GM12878 (cell line): ENCODE measurements at regions not wholly inside any gene's neighbourhood (a gene's known extent, or its start where the extent isn't known, plus 50 kb on each side); places are given as distances from the start of the nearest gene placed in this dataset.
A peak's percentile ranks its signal among the peaks of the same experiment; 100 is the strongest.

Experiments
- ATAC-seq: fragments of 200-7000 bp; cut with Tn5 transposase; 3 replicates; pipeline ENCODE4 v1.9.1; 2020; ENCODE audit warnings: mild to moderate bottlenecking, moderate library complexity
- BruUV-seq: library from RNA; stranded (reverse); fragments of 400-500 nt; replicated peaks from 2 replicates; lab custom pipeline; 2021; lab: Mats Ljungman, UMichigan
- CTCF ChIA-PET: fragments of 300-600 bp; sonication (Branson Sonifier 250); formaldehyde crosslinking; extraction: SDS; loops from one replicate; lab custom pipeline; 2021; ENCODE audit warnings: inconsistent platforms; lab: Yijun Ruan, JAX
- POLR2A ChIA-PET: fragments of 350-600 bp; formaldehyde crosslinking; extraction: SDS; loops from one replicate; lab custom pipeline; 2021; ENCODE audit warnings: inconsistent platforms; lab: Charles Lee
- RAD21 ChIA-PET: fragments of 300-600 bp; sonication (Branson Sonifier 250); formaldehyde crosslinking; loops from one replicate; lab custom pipeline; 2023; ENCODE audit warnings: antibody characterized with exemption; ENCODE audit not compliant: unreplicated experiment; lab: Charles Lee
- SMC1A ChIA-PET: fragments of 300-600 bp; sonication (Branson Sonifier 250); formaldehyde crosslinking; loops from one replicate; lab custom pipeline; 2023; ENCODE audit not compliant: unreplicated experiment, uncharacterized antibody; lab: Charles Lee
- DNase-seq: peaks from one replicate; pipeline ENCODE4 v3.0.0-alpha.2; 2011; ENCODE audit warnings: low read depth, low spot score
- FAIRE-seq: peaks from 3 replicates; lab custom pipeline; 2011; peaks lifted over from hg19 to GRCh38; lab: Jason Lieb, UNC
- H2AFZ ChIP-seq: 2 replicates; pipeline ENCODE4 v1.6.0; 2011; ENCODE audit warnings: low read depth, low read length, control low read depth; ENCODE audit not compliant: control insufficient read depth
- H3K27ac ChIP-seq: 2 replicates; pipeline ENCODE4 v1.5.1; 2011; ENCODE audit warnings: control low read depth; ENCODE audit not compliant: control insufficient read depth, insufficient read depth
- H3K27me3 ChIP-seq, 2 experiments: replicated peaks in 1 of 2; 2 replicates each; pipeline versions ENCODE4 v1.6.0 to v1.6.1; 2011; ENCODE audit warnings: low read length in 1 of 2; ENCODE audit not compliant: control insufficient read depth in 2 of 2, insufficient read depth in 2 of 2
- H3K36me3 ChIP-seq, 2 experiments: 2 replicates each; pipeline ENCODE4 v1.5.1; 2011; ENCODE audit warnings: low read length in 1 of 2; ENCODE audit not compliant: control insufficient read depth in 2 of 2, insufficient read depth in 2 of 2
- H3K4me1 ChIP-seq: 2 replicates; pipeline ENCODE4 v1.6.1; 2011; ENCODE audit warnings: mild to moderate bottlenecking, low read length, moderate library complexity, mixed read lengths; ENCODE audit not compliant: control insufficient read depth, insufficient read depth
- H3K4me2 ChIP-seq: 2 replicates; pipeline ENCODE4 v1.6.0; 2011; ENCODE audit warnings: control low read depth; ENCODE audit not compliant: control insufficient read depth, insufficient read depth
- H3K4me3 ChIP-seq: fragments of 200-600 bp; sonication (generic); 2 replicates; pipeline ENCODE4 v1.5.1; 2016
- H3K79me2 ChIP-seq: 2 replicates; pipeline ENCODE4 v1.6.0; 2011; ENCODE audit warnings: low read length; ENCODE audit not compliant: control insufficient read depth, insufficient read depth
- H3K9ac ChIP-seq: 2 replicates; pipeline ENCODE4 v1.8.0; 2011; ENCODE audit warnings: low read length, control low read depth, mixed read lengths; ENCODE audit not compliant: control insufficient read depth, insufficient read depth
- H3K9me3 ChIP-seq: replicated peaks from 3 replicates; pipeline ENCODE4 v1.5.1; 2011; ENCODE audit warnings: mild to moderate bottlenecking, low read length; ENCODE audit not compliant: control insufficient read depth, insufficient read depth
- H4K20me1 ChIP-seq: 2 replicates; pipeline ENCODE4 v1.6.0; 2011; ENCODE audit not compliant: control insufficient read depth, insufficient read depth
- BCL11A ChIP-seq: IDR thresholded peaks from 2 replicates; pipeline ENCODE4 v1.6.1; 2011; ENCODE audit warnings: low read depth, low read length
- BRCA1 ChIP-seq: IDR thresholded peaks from 2 replicates; pipeline ENCODE4 v1.6.1; 2011; ENCODE audit warnings: low read depth, low read length, improper control_type of control experiment
- CREB1 ChIP-seq: IDR thresholded peaks from 2 replicates; pipeline ENCODE4 v1.6.1; 2012; ENCODE audit warnings: low read depth, mild to moderate bottlenecking, inconsistent platforms
- CREM ChIP-seq: IDR thresholded peaks from 2 replicates; pipeline ENCODE4 v1.6.1; 2014; ENCODE audit warnings: antibody characterized with exemption, low read depth
- KAT2A ChIP-seq: conservative IDR thresholded peaks from 2 replicates; pipeline ENCODE4 v1.6.1; 2011; ENCODE audit warnings: low read depth, low read length; ENCODE audit not compliant: control insufficient read depth
- NFIC ChIP-seq: IDR thresholded peaks from 2 replicates; pipeline ENCODE4 v1.6.1; 2012; ENCODE audit warnings: low read depth, mild to moderate bottlenecking, inconsistent platforms, low read length, moderate library complexity
- POLR2A ChIP-seq: IDR thresholded peaks from 2 replicates; pipeline ENCODE4 v1.6.1; 2011; ENCODE audit warnings: low read depth, mild to moderate bottlenecking, low read length
- POLR2AphosphoS5 ChIP-seq: IDR thresholded peaks from 2 replicates; pipeline ENCODE4 v1.6.1; 2011; ENCODE audit warnings: mild to moderate bottlenecking, low read length, inconsistent platforms
- RAD21 ChIP-seq: IDR thresholded peaks from 2 replicates; pipeline ENCODE4 v1.6.1; 2011; ENCODE audit warnings: mild to moderate bottlenecking, low read depth, low read length, moderate library complexity; ENCODE audit not compliant: insufficient read depth
- SMC3 ChIP-seq: IDR thresholded peaks from 2 replicates; pipeline ENCODE4 v1.6.1; 2011; ENCODE audit warnings: low read length, improper control_type of control experiment, borderline replicate concordance
- SREBF2 ChIP-seq: IDR thresholded peaks from 2 replicates; pipeline ENCODE4 v1.6.1; 2012; ENCODE audit warnings: mild to moderate bottlenecking, low read length
- ZNF274 ChIP-seq: IDR thresholded peaks from one replicate; pipeline ENCODE4 v1.8.0; 2011; ENCODE audit not compliant: insufficient read length, insufficient read depth
- ZNF622 ChIP-seq: fragments of 450-650 bp; IDR thresholded peaks from 2 replicates; pipeline ENCODE4 v1.6.1; 2017; ENCODE audit warnings: mild to moderate bottlenecking, inconsistent platforms
- WGBS: methylation state at CpG from one replicate; pipeline ENCODE4 v1.1.6; 2016; ENCODE audit warnings: low lambda C conversion rate; ENCODE audit not compliant: insufficient replicate concordance, insufficient coverage; ENCODE audit errors: missing lambda C conversion rate; 5-methylcytosine and 5-hydroxymethylcytosine counted together
- in situ Hi-C: fragments of 300-500 bp; cut with MboI; formaldehyde crosslinking; loops from 9 replicates; pipeline ENCODE4 v1.14.3; 2018; ENCODE audit warnings: mixed read lengths
- intact Hi-C: fragments of 100-400 bp; cut with micrococcal nuclease; formaldehyde crosslinking; loops from one replicate; pipeline ENCODE4 v1.14.2; 2022; ENCODE audit not compliant: unreplicated experiment

- H3K27ac ChIP-seq, result no peak overlapping the region
- SMC1A ChIA-PET, result interaction anchor here (1.1 to 1.4 kb wide), 2 partner anchors 10 to 68 kb away, joined by 3 to 6 read pairs; no protein-coding TSS in a partner anchor
- H3K27me3 ChIP-seq, result no peaks in the 10 kb centered on the region
- no peak overlapping the region for H3K4me2 ChIP-seq
- WGBS, result 23% methylated on average over 2 of the region's 2 CpGs
- CTCF ChIA-PET, result interaction anchor here (0.6 to 3.6 kb wide), 3 partner anchors 11 to 387 kb away, joined by 3 to 42 read pairs (median 3); no protein-coding TSS in a partner anchor
- in situ Hi-C loops (no loop called here), intact Hi-C loops (no loop called here)
- TF ChIP-seq NFIC (peak; percentile 43; the same call in 1 of the 2 replicates), BCL11A (no peak), BRCA1 (no peak), KAT2A (no peak)
- H3K4me3 ChIP-seq, result no peak overlapping the region
- no peaks in the 10 kb centered on the region for H3K36me3 ChIP-seq
- RAD21 ChIA-PET, result interaction anchor here (1.0 to 4.5 kb wide), 2 partner anchors 11 to 244 kb away, joined by 3 to 29 read pairs; no protein-coding TSS in a partner anchor
- FAIRE-seq (no peak), ATAC-seq (no peak), DNase-seq (no peak)
- POLR2A ChIA-PET, result interaction anchor here (1.1 kb wide), 1 partner anchor 8 kb away, joined by 3 read pairs; no protein-coding TSS in a partner anchor
- H3K79me2 ChIP-seq, result no peaks in the 10 kb centered on the region
- no peaks in the 10 kb centered on the region for H3K9me3 ChIP-seq
- H4K20me1 ChIP-seq, result no peaks in the 10 kb centered on the region
- no peak overlapping the region for H3K9ac ChIP-seq
- BruUV-seq, result no TSS peak
- H2AFZ ChIP-seq, result no peak overlapping the region
- H3K4me1 ChIP-seq, result peaks cover 9% of the 10 kb centered on the region; the same call in 1 of the 2 replicates
These were observed 110.9 kb upstream of the FRY start for GRCh38 chr13:31920727-31921100.

GRCh38 chr13:31922724-31923123 lies 108.8 kb upstream of the FRY start:
- Histone ChIP-seq H3K4me1 (peaks cover 9% of the 10 kb centered on the region), H4K20me1 (no peaks in the 10 kb centered on the region), H3K36me3 (no peaks in the 10 kb centered on the region), H3K4me3 (no peak overlapping the region), H2AFZ (no peak overlapping the region), H3K27ac (no peak overlapping the region), H3K9ac (no peak overlapping the region), H3K27me3 (no peaks in the 10 kb centered on the region), H3K9me3 (no peaks in the 10 kb centered on the region), H3K79me2 (no peaks in the 10 kb centered on the region), H3K4me2 (no peak overlapping the region)
- FAIRE-seq (no peak), ATAC-seq (no peak), DNase-seq (no peak)
- RAD21 ChIA-PET, result no interaction called here
- intact Hi-C loops, result no loop called here
- BruUV-seq, result no TSS peak
- POLR2A ChIA-PET, result no interaction called here
- CTCF ChIA-PET, result interaction anchor here (0.6 to 2.9 kb wide), 3 partner anchors 9 to 394 kb away, joined by 3 to 16 read pairs (median 4); no protein-coding TSS in a partner anchor
- in situ Hi-C loops, result no loop called here
- no peak for TF ChIP-seq SMC3
- no peak for TF ChIP-seq SREBF2
- no peak for TF ChIP-seq ZNF274
- TF ChIP-seq POLR2AphosphoS5, result no peak
- TF ChIP-seq POLR2A, result no peak
- TF ChIP-seq CREB1, result no peak
- no peak for TF ChIP-seq RAD21
- no peak for TF ChIP-seq CREM
- no peak for TF ChIP-seq ZNF622
- SMC1A ChIA-PET, result interaction anchor here (1.0 to 2.6 kb wide), 4 partner anchors 9 to 21 kb away, joined by 3 to 10 read pairs (median 3); no protein-coding TSS in a partner anchor
- WGBS, result 84% methylated on average over 1 of the region's 1 CpG
